SK-N-SH (cell line): ENCODE measurements at regions not wholly inside any gene's neighbourhood (a gene's known extent, or its start where the extent isn't known, plus 50 kb on each side); places are given as distances from the start of the nearest gene placed in this dataset.

Experiments used
- CTCF ChIA-PET: fragments of 300-600, 350-600 bp; formaldehyde crosslinking; extraction: SDS; loops from one replicate; lab custom pipeline; 2021; lab: Yijun Ruan, JAX
- POLR2A ChIA-PET: fragments of 350-600 bp; sonication (Branson Sonifier 250); formaldehyde crosslinking; extraction: SDS; loops from one replicate; lab custom pipeline; 2020; ENCODE audit warnings: antibody characterized with exemption, inconsistent platforms; lab: Yijun Ruan, JAX
- DNase-seq: peaks from one replicate; pipeline ENCODE4 v3.0.0; 2012
- H2AFZ ChIP-seq: fragments of 200-600 bp; sonication (generic); 2 replicates; pipeline ENCODE4 v1.8.1; 2016; ENCODE audit warnings: antibody characterized with exemption, mild to moderate bottlenecking, low read depth
- H3F3A ChIP-seq: fragments of 200-600 bp; sonication (generic); replicated peaks from 2 replicates; pipeline ENCODE3; 2016; ENCODE audit warnings: antibody characterized with exemption, mild to moderate bottlenecking; ENCODE audit not compliant: insufficient read depth
- H3K27ac ChIP-seq, 2 experiments: fragments of 200-500 bp in 1 of 2; fragments of 200-600 bp in 1 of 2; sonication (Bioruptor generic) in 1 of 2; sonication (generic), shearing (Covaris generic) in 1 of 2; 2 replicates each; pipeline versions ENCODE4 v1.5.1 to v1.6.1; 2014 to 2016; ENCODE audit warnings: low read depth in 2 of 2, inconsistent platforms in 1 of 2, low read length in 1 of 2, mild to moderate bottlenecking in 1 of 2, mixed read lengths in 1 of 2
- H3K27me3 ChIP-seq: fragments of 200-600 bp; sonication (generic), shearing (Covaris generic); 2 replicates; pipeline ENCODE4 v1.6.1; 2016; ENCODE audit warnings: mixed run types; ENCODE audit not compliant: insufficient read depth
- H3K36me3 ChIP-seq, 2 experiments: fragments of 200-500 bp in 1 of 2; fragments of 200-600 bp in 1 of 2; sonication (Bioruptor generic) in 1 of 2; sonication (generic) in 1 of 2; replicated peaks in 1 of 2; 2 replicates each; pipeline versions ENCODE3 to v1.5.1; 2014 to 2016; ENCODE audit warnings: low read length in 1 of 2, mild to moderate bottlenecking in 1 of 2; ENCODE audit not compliant: insufficient read depth in 2 of 2, control insufficient read depth in 1 of 2
- H3K4me1 ChIP-seq, 2 experiments: fragments of 200-500 bp in 1 of 2; fragments of 200-600 bp in 1 of 2; sonication (Bioruptor generic) in 1 of 2; sonication (generic), shearing (Covaris generic) in 1 of 2; 2 replicates each; pipeline versions ENCODE4 v1.5.1 to v1.6.1; 2014 to 2016; ENCODE audit warnings: low read depth in 1 of 2, low read length in 1 of 2, mixed run types in 1 of 2; ENCODE audit not compliant: insufficient read depth in 2 of 2, control insufficient read depth in 1 of 2
- H3K4me2 ChIP-seq: fragments of 200-600 bp; sonication (generic), shearing (Covaris generic); 2 replicates; pipeline ENCODE4 v1.6.1; 2017; ENCODE audit warnings: mixed run types
- H3K4me3 ChIP-seq, 2 experiments: fragments of 200-500 bp in 1 of 2; fragments of 200-600 bp in 1 of 2; sonication (Bioruptor generic) in 1 of 2; sonication (generic), shearing (Covaris generic) in 1 of 2; 2 replicates each; pipeline versions ENCODE4 v1.5.1 to v1.8.1; 2014 to 2016; ENCODE audit warnings: low read depth in 2 of 2, inconsistent platforms in 1 of 2, low read length in 1 of 2, mild to moderate bottlenecking in 1 of 2, mixed read lengths in 1 of 2, moderate library complexity in 1 of 2
- H3K79me2 ChIP-seq: fragments of 200-600 bp; sonication (generic); 2 replicates; pipeline ENCODE4 v1.8.1; 2017; ENCODE audit warnings: mild to moderate bottlenecking; ENCODE audit not compliant: insufficient read depth
- H3K9ac ChIP-seq: fragments of 200-600 bp; sonication (generic); 2 replicates; pipeline ENCODE4 v1.6.1; 2017; ENCODE audit warnings: mixed run types
- H3K9me2 ChIP-seq: fragments of 200-600 bp; sonication (generic); 2 replicates; pipeline ENCODE4 v1.6.1; 2017; ENCODE audit warnings: mixed run types
- H3K9me3 ChIP-seq: fragments of 200-600 bp; sonication (generic); 2 replicates; pipeline ENCODE4 v1.6.1; 2017; ENCODE audit warnings: mixed run types, mild to moderate bottlenecking, moderate library complexity
- H4K20me1 ChIP-seq: fragments of 200-600 bp; sonication (generic); 2 replicates; pipeline ENCODE4 v1.6.1; 2017; ENCODE audit warnings: mild to moderate bottlenecking, mixed run types; ENCODE audit not compliant: insufficient read depth
- ELF1 ChIP-seq: IDR thresholded peaks from 2 replicates; pipeline ENCODE4 v1.4.0; 2012
- EP300 ChIP-seq, 2 experiments: IDR thresholded peaks; 2 replicates each; pipeline versions ENCODE4 v1.4.0 to v1.6.1; 2012; ENCODE audit warnings: borderline replicate concordance in 1 of 2, low read depth in 1 of 2, low read length in 1 of 2
- EZH2phosphoT487 ChIP-seq: fragments of 200-600 bp; sonication (generic); IDR thresholded peaks from 2 replicates; pipeline ENCODE4 v1.6.1; 2017; ENCODE audit warnings: low read depth, mixed run types, mild to moderate bottlenecking, antibody characterized with exemption, moderate library complexity, borderline replicate concordance
- FOXJ3 ChIP-seq: sonication (generic); formaldehyde crosslinking; IDR thresholded peaks from 2 replicates; pipeline ENCODE4 v1.5.1; 2020; ENCODE audit warnings: mild to moderate bottlenecking, missing genetic modification reagents
- GABPA ChIP-seq: IDR thresholded peaks from 2 replicates; pipeline ENCODE4 v1.4.0; 2012; ENCODE audit warnings: low read depth, mild to moderate bottlenecking
- IRF3 ChIP-seq: fragments of 150-350 bp; IDR thresholded peaks from 2 replicates; pipeline ENCODE4 v1.6.1; 2016; ENCODE audit warnings: mild to moderate bottlenecking, low read depth, low read length
- JUND ChIP-seq: IDR thresholded peaks from 2 replicates; pipeline ENCODE4 v1.4.0; 2012
- MAX ChIP-seq: IDR thresholded peaks from 2 replicates; pipeline ENCODE4 v1.4.0; 2012; ENCODE audit warnings: low read depth
- MXI1 ChIP-seq: IDR thresholded peaks from 2 replicates; pipeline ENCODE4 v1.6.1; 2012; ENCODE audit warnings: mild to moderate bottlenecking, low read depth, low read length, improper control_type of control experiment
- NFIC ChIP-seq: IDR thresholded peaks from 2 replicates; pipeline ENCODE4 v1.4.0; 2012; ENCODE audit warnings: borderline replicate concordance
- PBX3 ChIP-seq: IDR thresholded peaks from 2 replicates; pipeline ENCODE4; 2012
- POLR2AphosphoS5 ChIP-seq: IDR thresholded peaks from 2 replicates; pipeline ENCODE4 v1.6.1; 2012; ENCODE audit warnings: low read depth, low read length
- RAD21 ChIP-seq: IDR thresholded peaks from 2 replicates; pipeline ENCODE4 v1.6.1; 2012; ENCODE audit warnings: mild to moderate bottlenecking, low read length
- RCOR1 ChIP-seq: fragments of 150-350 bp; IDR thresholded peaks from 2 replicates; pipeline ENCODE4 v1.6.1; 2017; ENCODE audit warnings: antibody characterized with exemption, low read length
- RXRA ChIP-seq: IDR thresholded peaks from 2 replicates; pipeline ENCODE4 v1.4.0; 2012; ENCODE audit warnings: low read depth, mild to moderate bottlenecking, borderline replicate concordance
- SIN3A ChIP-seq: IDR thresholded peaks from 2 replicates; pipeline ENCODE4 v1.6.1; 2012; ENCODE audit warnings: low read depth, mild to moderate bottlenecking, low read length, moderate library complexity, borderline replicate concordance
- TCF12 ChIP-seq: IDR thresholded peaks from 2 replicates; pipeline ENCODE4 v1.4.0; 2012
- TEAD4 ChIP-seq: IDR thresholded peaks from 2 replicates; pipeline ENCODE4 v1.4.0; 2012; ENCODE audit warnings: mild to moderate bottlenecking, borderline replicate concordance; ENCODE audit not compliant: insufficient read depth
- USF1 ChIP-seq: IDR thresholded peaks from 2 replicates; pipeline ENCODE4 v1.4.0; 2012; ENCODE audit warnings: low read depth, borderline replicate concordance
- WGBS: methylation state at CpG from one replicate; pipeline ENCODE4 v1.1.6; 2017; ENCODE audit warnings: low lambda C conversion rate; 5-methylcytosine and 5-hydroxymethylcytosine counted together

GRCh38 chr12:126114441-126114840 lies 1049.2 kb downstream of the AACS start:
- no peak overlapping the region for H3K9ac ChIP-seq
- no peaks in the 10 kb centered on the region for H3K27me3 ChIP-seq
- no peak overlapping the region for H3K4me3 ChIP-seq
- no peak overlapping the region for H3K4me2 ChIP-seq
- no peaks in the 10 kb centered on the region for H4K20me1 ChIP-seq
- no peak for DNase-seq
- H3K9me3 ChIP-seq, result no peaks in the 10 kb centered on the region
- no peak overlapping the region for H3K27ac ChIP-seq
- ChIA-PET CTCF (no interaction called here), POLR2A (no interaction called here)
- H3K4me1 ChIP-seq, result no peaks in the 10 kb centered on the region; a peak in 1 of 4 replicates
- H3F3A ChIP-seq, result no peaks in the 10 kb centered on the region
- no peaks in the 10 kb centered on the region for H3K36me3 ChIP-seq
- TF ChIP-seq JUND, result no peak
- no peak for TF ChIP-seq RXRA
- TF ChIP-seq TEAD4, result no peak
- TF ChIP-seq RAD21, result no peak
- TF ChIP-seq EZH2phosphoT487, result no peak
- TF ChIP-seq TCF12, result no peak
- no peak for TF ChIP-seq PBX3
- TF ChIP-seq USF1, result no peak
- TF ChIP-seq GABPA, result no peak
- no peak for TF ChIP-seq IRF3
- TF ChIP-seq MXI1, result no peak
- TF ChIP-seq FOXJ3 (CRISPR knock-in tag), result no peak
- no peak for TF ChIP-seq ELF1
- TF ChIP-seq RCOR1, result no peak
- TF ChIP-seq SIN3A, result no peak
- no peak for TF ChIP-seq MAX
- TF ChIP-seq EP300 (IDR thresholded peaks at IDR 0.05; ENCODE audit: borderline replicate concordance in 1 of 2, low read depth in 1 of 2, low read length in 1 of 2), result no peak
- no peak for TF ChIP-seq POLR2AphosphoS5
- TF ChIP-seq NFIC, result no peak
- no peaks in the 10 kb centered on the region for H3K9me2 ChIP-seq
- H2AFZ ChIP-seq, result no peak overlapping the region
- WGBS, result 59% methylated on average over 5 of the region's 5 CpGs
- H3K79me2 ChIP-seq, result no peaks in the 10 kb centered on the region
